Mucosa of descending colon (tissue), 3 donors: ENCODE measurements at regions not wholly inside any gene's neighbourhood (a gene's known extent, or its start where the extent isn't known, plus 50 kb on each side); places are given as distances from the start of the nearest gene placed in this dataset.

Source experiments
- ATAC-seq: fragments of 200-7000 bp; cut with Tn5 transposase; one replicate; pipeline ENCODE4 v1.9.1; 2020; ENCODE audit warnings: mild to moderate bottlenecking, moderate library complexity
- DNase-seq, 3 donors: peaks; one replicate each; pipeline ENCODE4 v3.0.0-alpha.2; 2020
- H3K36me3 ChIP-seq: fragments of 200-600 bp; one replicate; pipeline ENCODE4 v1.8.0; 2021; ENCODE audit warnings: low read depth, mild to moderate bottlenecking
- H3K4me1 ChIP-seq: fragments of 200-600 bp; one replicate; pipeline ENCODE4 v1.8.0; 2021; ENCODE audit warnings: low read depth, mild to moderate bottlenecking
- H3K4me3 ChIP-seq: fragments of 200-600 bp; one replicate; pipeline ENCODE4 v1.8.0; 2021; ENCODE audit warnings: mild to moderate bottlenecking
- H3K9me3 ChIP-seq: fragments of 200-600 bp; one replicate; pipeline ENCODE4 v1.8.0; 2021; ENCODE audit warnings: mild to moderate bottlenecking
- intact Hi-C, 2 donors: fragments of 100-400 bp; cut with DNase I in 1 of 2; cut with micrococcal nuclease in 1 of 2; formaldehyde crosslinking; loops; one replicate each; pipeline versions ENCODE4 v1.11.0 to v1.11.1; 2022; cut with DNase I, micrococcal nuclease
- TF ChIP-seq, protein P1 (sequence below): fragments of 200-600 bp; IDR thresholded peaks from one replicate; pipeline ENCODE4 v1.8.0; 2022; ENCODE audit warnings: antibody characterized with exemption, mild to moderate bottlenecking
- donor health status: DM: no; HTN: no; CAD: no; lungs with moderate emphysema.
- donor health status: DM: no; HTN: no; CAD: no.
- donor health status: DM: no; HTN: yes; CAD: no.

DNA sequence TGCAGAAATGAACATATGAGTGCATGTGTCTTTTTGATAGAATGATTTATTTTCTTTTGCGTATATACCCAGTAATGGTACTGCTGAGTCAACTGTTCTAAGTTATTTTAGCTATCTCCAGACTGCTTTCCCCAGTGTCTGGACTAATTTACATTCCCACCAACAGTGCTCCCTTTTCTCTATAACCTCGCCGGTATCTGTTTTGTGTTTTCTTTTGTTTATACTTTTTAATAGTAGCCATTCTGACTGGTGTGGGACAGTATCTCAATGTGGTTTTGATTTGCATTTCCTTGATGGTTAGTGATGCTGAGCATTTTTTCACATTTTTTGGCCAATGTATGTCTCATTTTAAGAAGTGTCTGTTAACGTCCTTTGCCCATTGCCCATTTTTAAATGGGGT lies 218.6 kb upstream of the KCNIP4 start:
- ATAC-seq (no peak), DNase-seq (no peak)
- no peaks in the 10 kb centered on the region for H3K9me3 ChIP-seq
- no peaks in the 10 kb centered on the region for H3K4me1 ChIP-seq
- no peak overlapping the region for H3K4me3 ChIP-seq
- H3K36me3 ChIP-seq, result no peaks in the 10 kb centered on the region
- TF ChIP-seq, protein P1, sequence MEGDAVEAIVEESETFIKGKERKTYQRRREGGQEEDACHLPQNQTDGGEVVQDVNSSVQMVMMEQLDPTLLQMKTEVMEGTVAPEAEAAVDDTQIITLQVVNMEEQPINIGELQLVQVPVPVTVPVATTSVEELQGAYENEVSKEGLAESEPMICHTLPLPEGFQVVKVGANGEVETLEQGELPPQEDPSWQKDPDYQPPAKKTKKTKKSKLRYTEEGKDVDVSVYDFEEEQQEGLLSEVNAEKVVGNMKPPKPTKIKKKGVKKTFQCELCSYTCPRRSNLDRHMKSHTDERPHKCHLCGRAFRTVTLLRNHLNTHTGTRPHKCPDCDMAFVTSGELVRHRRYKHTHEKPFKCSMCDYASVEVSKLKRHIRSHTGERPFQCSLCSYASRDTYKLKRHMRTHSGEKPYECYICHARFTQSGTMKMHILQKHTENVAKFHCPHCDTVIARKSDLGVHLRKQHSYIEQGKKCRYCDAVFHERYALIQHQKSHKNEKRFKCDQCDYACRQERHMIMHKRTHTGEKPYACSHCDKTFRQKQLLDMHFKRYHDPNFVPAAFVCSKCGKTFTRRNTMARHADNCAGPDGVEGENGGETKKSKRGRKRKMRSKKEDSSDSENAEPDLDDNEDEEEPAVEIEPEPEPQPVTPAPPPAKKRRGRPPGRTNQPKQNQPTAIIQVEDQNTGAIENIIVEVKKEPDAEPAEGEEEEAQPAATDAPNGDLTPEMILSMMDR, result no peak
- intact Hi-C loops, result no loop called here

DNA sequence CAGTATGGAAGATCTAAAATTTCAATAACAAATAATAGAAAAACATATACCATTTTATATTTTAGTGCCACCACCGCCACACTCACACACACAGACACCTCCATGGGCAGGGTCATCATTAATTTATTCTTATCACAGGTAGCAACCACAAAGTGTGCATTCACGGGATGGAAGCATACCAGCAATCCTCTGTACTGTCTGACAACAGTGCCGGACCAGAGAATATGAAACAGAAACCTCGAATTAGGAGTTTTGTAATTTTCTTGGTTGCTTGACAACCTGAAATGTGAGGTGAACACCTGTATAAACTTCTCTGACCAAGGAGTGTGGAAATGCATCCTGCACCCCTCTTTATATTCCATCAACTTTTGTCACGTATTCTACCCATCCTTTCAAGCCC lies 213.9 kb upstream of the KCNIP4 start:
- Histone ChIP-seq H3K4me3 (no peak overlapping the region), H3K9me3 (no peaks in the 10 kb centered on the region), H3K4me1 (no peaks in the 10 kb centered on the region), H3K36me3 (no peaks in the 10 kb centered on the region)
- DNase-seq (no peak), ATAC-seq (no peak)
- intact Hi-C loops, result no loop called here
- TF ChIP-seq, protein P1, result no peak

DNA sequence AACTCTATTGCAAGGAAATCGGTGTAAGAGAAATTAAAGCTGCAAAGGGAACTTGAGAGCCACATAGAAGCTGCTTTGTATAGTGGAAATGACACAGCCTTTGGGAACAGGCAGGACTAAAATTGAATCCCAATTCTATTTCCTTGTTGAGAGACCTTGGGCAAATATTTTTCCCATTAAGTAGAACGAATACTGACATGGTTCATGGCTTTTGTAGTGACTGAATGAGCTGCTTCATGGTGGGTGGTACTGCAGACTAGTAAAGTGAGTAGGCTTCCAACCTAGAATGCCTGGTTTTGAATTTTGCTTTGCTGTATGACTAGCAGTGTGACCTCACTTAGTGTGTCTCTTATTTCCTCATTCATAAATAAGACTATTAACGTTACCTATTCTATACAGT lies 182.2 kb upstream of the KCNIP4 start:
- H3K9me3 ChIP-seq, result no peaks in the 10 kb centered on the region
- no peak for ATAC-seq
- no peak overlapping the region for H3K4me3 ChIP-seq
- intact Hi-C loops, result no loop called here
- TF ChIP-seq, protein P1, result no peak
- no peaks in the 10 kb centered on the region for H3K36me3 ChIP-seq
- no peak for DNase-seq
- no peaks in the 10 kb centered on the region for H3K4me1 ChIP-seq

DNA sequence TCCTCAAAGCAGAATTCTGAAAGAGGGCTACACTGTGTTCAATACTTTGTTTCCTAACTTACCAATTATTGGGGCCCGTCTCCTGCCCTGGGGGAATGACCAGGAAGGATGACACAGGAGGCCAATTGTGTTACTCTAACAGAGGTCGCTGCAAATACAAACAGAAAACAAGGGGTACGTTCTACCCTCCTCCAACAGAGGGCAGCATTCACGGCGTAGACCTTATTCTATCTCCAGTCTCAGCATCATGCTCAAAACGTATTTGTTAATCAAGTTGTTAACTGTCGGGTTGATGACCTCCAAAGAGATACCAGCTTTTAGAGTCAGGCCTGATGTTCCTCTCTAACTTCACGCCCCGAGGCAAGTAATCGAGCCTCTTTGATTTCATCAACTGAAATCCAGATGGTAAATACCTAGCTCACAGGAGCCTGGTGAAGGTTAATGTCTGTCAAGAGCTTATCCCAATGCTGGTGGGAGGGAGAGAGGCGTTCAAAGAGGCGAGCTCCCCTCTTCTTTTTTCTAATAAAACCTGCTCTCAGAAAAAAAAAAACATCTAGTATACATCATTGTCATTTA lies 181.0 kb upstream of the KCNIP4 start:
- H3K4me1 ChIP-seq, result no peaks in the 10 kb centered on the region
- no peak overlapping the region for H3K4me3 ChIP-seq
- H3K36me3 ChIP-seq, result no peaks in the 10 kb centered on the region
- DNase-seq (peak in 1 of 3 donors; percentile 45), ATAC-seq (peak; percentile 64)
- intact Hi-C loops, result no loop called here
- H3K9me3 ChIP-seq, result no peaks in the 10 kb centered on the region
- TF ChIP-seq, protein P1, result peak; percentile 43

DNA sequence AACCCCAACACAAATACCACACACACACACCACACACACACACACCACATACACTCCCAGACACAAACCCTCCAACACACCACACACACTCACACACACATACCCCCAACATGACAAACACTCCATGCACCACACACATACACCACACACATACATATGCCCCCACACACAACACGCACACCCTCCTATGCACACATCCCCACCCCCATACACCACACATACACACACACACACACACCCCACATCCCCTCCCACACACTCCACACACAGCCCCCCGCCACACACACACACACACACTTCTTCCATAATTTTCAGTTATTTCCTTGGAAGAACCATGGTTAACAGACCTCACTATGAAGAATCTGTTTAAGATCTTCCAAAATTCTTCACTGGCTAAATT lies 173.5 kb upstream of the KCNIP4 start:
- Histone ChIP-seq H3K36me3 (no peaks in the 10 kb centered on the region), H3K9me3 (peaks cover 21% of the 10 kb centered on the region), H3K4me1 (no peaks in the 10 kb centered on the region), H3K4me3 (no peak overlapping the region)
- no peak for DNase-seq
- ATAC-seq, result no peak
- TF ChIP-seq, protein P1, result no peak
- intact Hi-C loops, result no loop called here

DNA sequence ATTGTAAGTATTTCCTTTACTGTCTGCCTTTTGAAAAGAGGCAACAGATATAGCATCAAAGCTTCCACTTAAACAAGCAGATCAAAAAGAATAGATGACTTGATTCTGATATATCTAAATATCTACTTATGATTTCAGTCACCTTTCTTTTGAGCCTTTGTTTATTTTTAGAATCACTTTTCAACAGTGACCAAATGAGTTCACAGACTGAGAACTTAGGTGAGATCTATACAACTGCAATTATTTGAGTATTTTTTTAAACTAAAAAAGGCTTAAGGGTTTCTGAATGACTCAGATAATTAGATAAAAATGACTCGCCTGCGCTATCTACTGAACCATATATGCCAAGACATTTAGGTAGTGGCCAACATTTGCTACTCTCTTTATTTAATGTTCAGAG lies 166.7 kb upstream of the KCNIP4 start:
- ATAC-seq (no peak), DNase-seq (no peak)
- Histone ChIP-seq H3K9me3 (no peaks in the 10 kb centered on the region), H3K36me3 (no peaks in the 10 kb centered on the region), H3K4me1 (no peaks in the 10 kb centered on the region), H3K4me3 (no peak overlapping the region)
- intact Hi-C loops, result no loop called here
- TF ChIP-seq, protein P1, result no peak
